ENCODE measurements at regions not wholly inside any gene's neighbourhood (a gene's known extent, or its start where the extent isn't known, plus 50 kb on each side); places are given as distances from the start of the nearest gene placed in this dataset.

DNA sequence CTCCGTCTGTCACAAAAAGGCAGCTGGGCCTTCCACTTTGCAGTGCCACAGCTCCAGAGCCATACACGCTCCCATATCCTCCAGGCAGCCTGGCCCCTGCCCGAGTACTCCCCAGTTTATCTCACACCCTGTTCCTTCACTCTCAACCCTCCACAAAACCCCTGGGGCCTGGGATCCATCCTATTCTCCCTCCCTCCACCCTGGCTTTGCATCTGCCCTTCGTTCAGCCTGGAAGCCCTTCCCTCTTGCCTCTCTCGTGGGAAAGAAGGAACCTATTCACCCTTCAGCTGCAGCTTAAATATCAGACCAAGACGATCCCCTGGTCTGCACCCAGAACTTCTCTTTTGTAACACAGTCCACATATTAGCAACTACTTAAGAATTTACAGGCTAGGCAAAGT lies 56.7 kb downstream of the CAMK2N1 start (continued):
- TF ChIP-seq, protein P1, sequence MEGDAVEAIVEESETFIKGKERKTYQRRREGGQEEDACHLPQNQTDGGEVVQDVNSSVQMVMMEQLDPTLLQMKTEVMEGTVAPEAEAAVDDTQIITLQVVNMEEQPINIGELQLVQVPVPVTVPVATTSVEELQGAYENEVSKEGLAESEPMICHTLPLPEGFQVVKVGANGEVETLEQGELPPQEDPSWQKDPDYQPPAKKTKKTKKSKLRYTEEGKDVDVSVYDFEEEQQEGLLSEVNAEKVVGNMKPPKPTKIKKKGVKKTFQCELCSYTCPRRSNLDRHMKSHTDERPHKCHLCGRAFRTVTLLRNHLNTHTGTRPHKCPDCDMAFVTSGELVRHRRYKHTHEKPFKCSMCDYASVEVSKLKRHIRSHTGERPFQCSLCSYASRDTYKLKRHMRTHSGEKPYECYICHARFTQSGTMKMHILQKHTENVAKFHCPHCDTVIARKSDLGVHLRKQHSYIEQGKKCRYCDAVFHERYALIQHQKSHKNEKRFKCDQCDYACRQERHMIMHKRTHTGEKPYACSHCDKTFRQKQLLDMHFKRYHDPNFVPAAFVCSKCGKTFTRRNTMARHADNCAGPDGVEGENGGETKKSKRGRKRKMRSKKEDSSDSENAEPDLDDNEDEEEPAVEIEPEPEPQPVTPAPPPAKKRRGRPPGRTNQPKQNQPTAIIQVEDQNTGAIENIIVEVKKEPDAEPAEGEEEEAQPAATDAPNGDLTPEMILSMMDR (IDR thresholded peaks at IDR 0.05; ENCODE audit: low read depth, low read length, missing input control) = no peak
- TF ChIP-seq SP1 (IDR thresholded peaks at IDR 0.05) (no peak), GABPA (IDR thresholded peaks at IDR 0.05 in 1 of 2, conservative IDR thresholded peaks at IDR 0.05 in 1 of 2) (no peak), EGR1 (IDR thresholded peaks at IDR 0.05; ENCODE audit: low read depth in 2 of 2) (no peak), TAF1 (conservative IDR thresholded peaks at IDR 0.05) (no peak), HNF4G (IDR thresholded peaks at IDR 0.05) (no peak)
- TF ChIP-seq, protein P2, sequence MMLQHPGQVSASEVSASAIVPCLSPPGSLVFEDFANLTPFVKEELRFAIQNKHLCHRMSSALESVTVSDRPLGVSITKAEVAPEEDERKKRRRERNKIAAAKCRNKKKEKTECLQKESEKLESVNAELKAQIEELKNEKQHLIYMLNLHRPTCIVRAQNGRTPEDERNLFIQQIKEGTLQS (IDR thresholded peaks at IDR 0.05) = no peak

DNA sequence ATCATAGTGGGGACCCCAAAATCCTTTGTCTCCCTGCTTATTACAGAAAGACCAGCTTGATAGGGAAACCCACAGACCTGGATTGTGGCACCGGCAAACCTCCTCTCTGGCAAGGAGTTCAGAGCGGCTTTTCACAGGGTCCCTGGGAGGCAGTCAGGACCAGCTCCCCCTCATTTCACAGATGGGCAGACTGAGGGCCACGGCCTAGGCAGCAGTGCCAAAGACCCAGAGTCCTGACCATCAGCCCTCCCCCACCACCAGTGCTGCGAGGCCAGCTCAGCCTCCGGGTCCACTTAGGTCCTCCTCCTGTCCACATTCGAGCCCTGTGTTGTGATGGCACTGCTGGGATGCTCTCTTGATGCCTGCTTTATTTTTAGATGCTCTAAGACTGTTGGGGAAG lies 57.2 kb downstream of the CAMK2N1 start:
- Histone ChIP-seq H3K9me3 (ENCODE audit: control insufficient read depth in 4 of 4, low read length in 3 of 4) (peaks cover 0 to 6% (median 1%) of the 10 kb centered on the region in 4 donors), H3K36me3 (ENCODE audit: control insufficient read depth in 4 of 4, insufficient read depth in 3 of 4, low read depth in 1 of 4, low read length in 3 of 4) (no peaks in the 10 kb centered on the region), H3K27me3 (ENCODE audit: control insufficient read depth in 4 of 4, insufficient read depth in 4 of 4, low read length in 3 of 4) (no peaks in the 10 kb centered on the region), H3K27ac (ENCODE audit: low read depth in 1 of 2, low read length in 2 of 2) (no peak overlapping the region), H3K4me3 (ENCODE audit: low read depth in 1 of 3, low read length in 3 of 3) (no peak overlapping the region), H3K9ac (ENCODE audit: low read depth in 1 of 2, low read length in 2 of 2) (no peak overlapping the region), H3K4me1 (ENCODE audit: control insufficient read depth in 4 of 4, insufficient read depth in 4 of 4, low read length in 3 of 4) (no peaks in the 10 kb centered on the region)
- no peak for DNase-seq (ENCODE audit: low spot score)
- TF ChIP-seq, protein P3, sequence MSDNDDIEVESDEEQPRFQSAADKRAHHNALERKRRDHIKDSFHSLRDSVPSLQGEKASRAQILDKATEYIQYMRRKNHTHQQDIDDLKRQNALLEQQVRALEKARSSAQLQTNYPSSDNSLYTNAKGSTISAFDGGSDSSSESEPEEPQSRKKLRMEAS (IDR thresholded peaks at IDR 0.05) = no peak
- TF ChIP-seq FOXA2 (IDR thresholded peaks at IDR 0.05) = no peak
- TF ChIP-seq, protein P4, sequence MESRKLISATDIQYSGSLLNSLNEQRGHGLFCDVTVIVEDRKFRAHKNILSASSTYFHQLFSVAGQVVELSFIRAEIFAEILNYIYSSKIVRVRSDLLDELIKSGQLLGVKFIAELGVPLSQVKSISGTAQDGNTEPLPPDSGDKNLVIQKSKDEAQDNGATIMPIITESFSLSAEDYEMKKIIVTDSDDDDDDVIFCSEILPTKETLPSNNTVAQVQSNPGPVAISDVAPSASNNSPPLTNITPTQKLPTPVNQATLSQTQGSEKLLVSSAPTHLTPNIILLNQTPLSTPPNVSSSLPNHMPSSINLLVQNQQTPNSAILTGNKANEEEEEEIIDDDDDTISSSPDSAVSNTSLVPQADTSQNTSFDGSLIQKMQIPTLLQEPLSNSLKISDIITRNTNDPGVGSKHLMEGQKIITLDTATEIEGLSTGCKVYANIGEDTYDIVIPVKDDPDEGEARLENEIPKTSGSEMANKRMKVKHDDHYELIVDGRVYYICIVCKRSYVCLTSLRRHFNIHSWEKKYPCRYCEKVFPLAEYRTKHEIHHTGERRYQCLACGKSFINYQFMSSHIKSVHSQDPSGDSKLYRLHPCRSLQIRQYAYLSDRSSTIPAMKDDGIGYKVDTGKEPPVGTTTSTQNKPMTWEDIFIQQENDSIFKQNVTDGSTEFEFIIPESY (IDR thresholded peaks at IDR 0.05) = no peak
- TF ChIP-seq, protein P5, sequence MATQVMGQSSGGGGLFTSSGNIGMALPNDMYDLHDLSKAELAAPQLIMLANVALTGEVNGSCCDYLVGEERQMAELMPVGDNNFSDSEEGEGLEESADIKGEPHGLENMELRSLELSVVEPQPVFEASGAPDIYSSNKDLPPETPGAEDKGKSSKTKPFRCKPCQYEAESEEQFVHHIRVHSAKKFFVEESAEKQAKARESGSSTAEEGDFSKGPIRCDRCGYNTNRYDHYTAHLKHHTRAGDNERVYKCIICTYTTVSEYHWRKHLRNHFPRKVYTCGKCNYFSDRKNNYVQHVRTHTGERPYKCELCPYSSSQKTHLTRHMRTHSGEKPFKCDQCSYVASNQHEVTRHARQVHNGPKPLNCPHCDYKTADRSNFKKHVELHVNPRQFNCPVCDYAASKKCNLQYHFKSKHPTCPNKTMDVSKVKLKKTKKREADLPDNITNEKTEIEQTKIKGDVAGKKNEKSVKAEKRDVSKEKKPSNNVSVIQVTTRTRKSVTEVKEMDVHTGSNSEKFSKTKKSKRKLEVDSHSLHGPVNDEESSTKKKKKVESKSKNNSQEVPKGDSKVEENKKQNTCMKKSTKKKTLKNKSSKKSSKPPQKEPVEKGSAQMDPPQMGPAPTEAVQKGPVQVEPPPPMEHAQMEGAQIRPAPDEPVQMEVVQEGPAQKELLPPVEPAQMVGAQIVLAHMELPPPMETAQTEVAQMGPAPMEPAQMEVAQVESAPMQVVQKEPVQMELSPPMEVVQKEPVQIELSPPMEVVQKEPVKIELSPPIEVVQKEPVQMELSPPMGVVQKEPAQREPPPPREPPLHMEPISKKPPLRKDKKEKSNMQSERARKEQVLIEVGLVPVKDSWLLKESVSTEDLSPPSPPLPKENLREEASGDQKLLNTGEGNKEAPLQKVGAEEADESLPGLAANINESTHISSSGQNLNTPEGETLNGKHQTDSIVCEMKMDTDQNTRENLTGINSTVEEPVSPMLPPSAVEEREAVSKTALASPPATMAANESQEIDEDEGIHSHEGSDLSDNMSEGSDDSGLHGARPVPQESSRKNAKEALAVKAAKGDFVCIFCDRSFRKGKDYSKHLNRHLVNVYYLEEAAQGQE (IDR thresholded peaks at IDR 0.05) = no peak
- TF ChIP-seq TAF1 (conservative IDR thresholded peaks at IDR 0.05) = no peak
- TF ChIP-seq JUND (IDR thresholded peaks at IDR 0.05) = no peak
- no peak for TF ChIP-seq RAD21 (IDR thresholded peaks at IDR 0.05)
- no peak for TF ChIP-seq NR2F2 (IDR thresholded peaks at IDR 0.05)
- no peak for TF ChIP-seq HNF4A (conservative IDR thresholded peaks at IDR 0.05)
- TF ChIP-seq, protein P2 (IDR thresholded peaks at IDR 0.05) = no peak
- TF ChIP-seq SP1 (IDR thresholded peaks at IDR 0.05) = no peak
- no peak for TF ChIP-seq YY1 (IDR thresholded peaks at IDR 0.05)
- TF ChIP-seq RXRA (IDR thresholded peaks at IDR 0.05) = no peak
- TF ChIP-seq FOXA1 (IDR thresholded peaks at IDR 0.05) = no peak
- TF ChIP-seq HNF4G (IDR thresholded peaks at IDR 0.05) = no peak
- TF ChIP-seq, protein P1 (IDR thresholded peaks at IDR 0.05; ENCODE audit: low read depth, low read length, missing input control) = no peak
- no peak for TF ChIP-seq GABPA (IDR thresholded peaks at IDR 0.05 in 1 of 2, conservative IDR thresholded peaks at IDR 0.05 in 1 of 2)
- TF ChIP-seq EGR1 (IDR thresholded peaks at IDR 0.05; ENCODE audit: low read depth in 2 of 2) = no peak
- 79% methylated on average over 6 of the region's 6 CpGs for WGBS

Measured in liver (tissue), 8 donors.